BE2C (cell line): ENCODE measurements at regions not wholly inside any gene's neighbourhood (a gene's known extent, or its start where the extent isn't known, plus 50 kb on each side); places are given as distances from the start of the nearest gene placed in this dataset.

ENCODE experiments used
- DNase-seq: peaks from one replicate; pipeline ENCODE4 v3.0.0-alpha.2; 2020
- H3K27me3 ChIP-seq: fragments of 250-450 bp; sonication (Bioruptor Pico); 2 replicates; pipeline ENCODE4 v1.5.1; 2020; ENCODE audit warnings: mild to moderate bottlenecking
- H3K36me3 ChIP-seq: fragments of 250-450 bp; sonication (Bioruptor Pico); 2 replicates; pipeline ENCODE4 v1.5.1; 2020; ENCODE audit warnings: mild to moderate bottlenecking
- H3K4me1 ChIP-seq: fragments of 250-450 bp; sonication (Bioruptor Pico); 2 replicates; pipeline ENCODE4 v1.5.1; 2020
- H3K4me3 ChIP-seq: 2 replicates; pipeline ENCODE4 v1.5.1; 2011; ENCODE audit warnings: low read depth, low read length
- H3K9me3 ChIP-seq: fragments of 250-450 bp; sonication (Bioruptor Pico); 2 replicates; pipeline ENCODE4 v1.5.1; 2020
- TF ChIP-seq, protein P1 (sequence below): IDR thresholded peaks from 2 replicates; pipeline ENCODE4 v1.5.1; 2012; ENCODE audit warnings: mild to moderate bottlenecking, low read depth, low read length

GRCh38 chr3:64773137-64773536, 85.3 kb upstream of the ADAMTS9 start:
- H3K9me3 ChIP-seq, result no peaks in the 10 kb centered on the region
- no peak overlapping the region for H3K4me3 ChIP-seq
- DNase-seq, result no peak
- no peaks in the 10 kb centered on the region for H3K4me1 ChIP-seq
- H3K36me3 ChIP-seq, result no peaks in the 10 kb centered on the region
- TF ChIP-seq, protein P1, sequence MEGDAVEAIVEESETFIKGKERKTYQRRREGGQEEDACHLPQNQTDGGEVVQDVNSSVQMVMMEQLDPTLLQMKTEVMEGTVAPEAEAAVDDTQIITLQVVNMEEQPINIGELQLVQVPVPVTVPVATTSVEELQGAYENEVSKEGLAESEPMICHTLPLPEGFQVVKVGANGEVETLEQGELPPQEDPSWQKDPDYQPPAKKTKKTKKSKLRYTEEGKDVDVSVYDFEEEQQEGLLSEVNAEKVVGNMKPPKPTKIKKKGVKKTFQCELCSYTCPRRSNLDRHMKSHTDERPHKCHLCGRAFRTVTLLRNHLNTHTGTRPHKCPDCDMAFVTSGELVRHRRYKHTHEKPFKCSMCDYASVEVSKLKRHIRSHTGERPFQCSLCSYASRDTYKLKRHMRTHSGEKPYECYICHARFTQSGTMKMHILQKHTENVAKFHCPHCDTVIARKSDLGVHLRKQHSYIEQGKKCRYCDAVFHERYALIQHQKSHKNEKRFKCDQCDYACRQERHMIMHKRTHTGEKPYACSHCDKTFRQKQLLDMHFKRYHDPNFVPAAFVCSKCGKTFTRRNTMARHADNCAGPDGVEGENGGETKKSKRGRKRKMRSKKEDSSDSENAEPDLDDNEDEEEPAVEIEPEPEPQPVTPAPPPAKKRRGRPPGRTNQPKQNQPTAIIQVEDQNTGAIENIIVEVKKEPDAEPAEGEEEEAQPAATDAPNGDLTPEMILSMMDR, result no peak
- no peaks in the 10 kb centered on the region for H3K27me3 ChIP-seq

DNA sequence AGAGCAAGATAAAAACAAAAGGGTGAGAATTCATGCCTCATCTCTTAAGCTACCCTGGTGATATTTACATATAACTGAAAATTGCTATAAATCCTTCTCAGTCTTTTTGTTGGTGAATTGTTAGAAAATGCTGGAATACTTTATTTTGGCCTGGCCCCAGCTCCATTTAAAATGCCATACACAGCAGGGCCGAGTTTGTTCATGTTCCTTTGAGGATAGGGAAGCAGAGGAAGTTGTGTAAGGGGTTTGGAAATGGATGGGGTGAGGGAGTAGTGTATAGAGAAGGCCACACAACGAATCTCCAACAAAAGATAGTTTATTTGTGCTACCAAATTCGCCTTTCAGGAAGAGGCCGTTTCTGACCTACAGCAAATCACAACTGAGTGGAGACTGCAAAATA, 78.6 kb upstream of the ADAMTS9 start:
- Histone ChIP-seq H3K9me3 (no peaks in the 10 kb centered on the region), H3K4me1 (no peaks in the 10 kb centered on the region), H3K36me3 (no peaks in the 10 kb centered on the region), H3K27me3 (no peaks in the 10 kb centered on the region), H3K4me3 (no peak overlapping the region)
- TF ChIP-seq, protein P1, result no peak
- DNase-seq, result no peak

DNA sequence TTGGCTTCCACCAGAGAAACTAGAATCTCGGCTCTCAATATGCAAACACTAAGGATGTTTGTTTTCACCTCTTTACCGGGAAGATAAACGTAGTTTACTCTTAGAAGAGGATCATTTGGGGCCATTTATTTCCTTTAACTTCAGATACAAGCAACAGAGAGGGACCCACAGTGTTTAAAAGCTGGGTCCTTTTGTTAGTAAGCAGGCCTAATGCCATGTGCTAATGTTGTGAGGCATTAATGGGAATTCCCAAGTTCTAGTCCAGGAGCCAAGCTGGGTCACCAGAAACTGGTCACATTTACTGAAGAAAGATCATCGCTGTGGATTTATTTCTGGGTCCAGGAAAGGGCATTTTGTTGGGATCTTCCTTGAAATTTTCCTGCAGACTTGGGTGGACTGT, 78.1 kb upstream of the ADAMTS9 start:
- Histone ChIP-seq H3K9me3 (no peaks in the 10 kb centered on the region), H3K27me3 (no peaks in the 10 kb centered on the region), H3K4me1 (no peaks in the 10 kb centered on the region), H3K4me3 (no peak overlapping the region), H3K36me3 (no peaks in the 10 kb centered on the region)
- TF ChIP-seq, protein P1, result no peak
- no peak for DNase-seq

DNA sequence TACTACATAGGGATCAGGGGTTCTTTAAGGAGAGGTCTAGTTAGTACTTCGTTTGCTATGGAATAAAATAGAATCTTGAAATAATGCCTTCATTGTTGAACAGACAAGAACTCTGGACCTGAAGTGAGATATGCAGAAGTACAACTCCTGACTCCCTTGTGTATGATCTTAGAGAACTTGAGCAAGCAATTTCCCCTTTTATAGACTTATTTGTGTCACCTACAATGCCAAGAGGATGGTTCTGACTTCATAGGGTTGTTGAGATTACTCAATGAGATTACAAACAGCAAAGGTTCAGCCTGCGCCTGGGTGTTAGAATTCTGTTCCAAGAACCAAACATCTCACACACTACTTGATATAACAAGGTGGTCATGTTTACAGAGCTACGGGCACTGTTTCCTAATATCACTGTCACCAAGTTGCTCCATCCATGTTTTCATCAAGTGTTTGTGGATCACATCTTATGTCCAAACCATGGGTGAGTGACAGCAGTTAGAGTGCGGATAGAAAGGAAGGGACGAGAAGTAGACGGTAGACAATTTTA, 76.7 kb upstream of the ADAMTS9 start:
- DNase-seq, result no peak
- TF ChIP-seq, protein P1, result no peak
- peaks cover 5% of the 10 kb centered on the region; the same call in 1 of the 2 replicates for H3K4me1 ChIP-seq
- no peaks in the 10 kb centered on the region for H3K27me3 ChIP-seq
- H3K9me3 ChIP-seq, result no peaks in the 10 kb centered on the region
- no peaks in the 10 kb centered on the region for H3K36me3 ChIP-seq
- H3K4me3 ChIP-seq, result no peak overlapping the region

- H3K4me1 ChIP-seq, result peaks cover 5% of the 10 kb centered on the region; the same call in 1 of the 2 replicates
- TF ChIP-seq, protein P1, result no peak
These were observed 76.2 kb upstream of the ADAMTS9 start for GRCh38 chr3:64763980-64764379.

DNA sequence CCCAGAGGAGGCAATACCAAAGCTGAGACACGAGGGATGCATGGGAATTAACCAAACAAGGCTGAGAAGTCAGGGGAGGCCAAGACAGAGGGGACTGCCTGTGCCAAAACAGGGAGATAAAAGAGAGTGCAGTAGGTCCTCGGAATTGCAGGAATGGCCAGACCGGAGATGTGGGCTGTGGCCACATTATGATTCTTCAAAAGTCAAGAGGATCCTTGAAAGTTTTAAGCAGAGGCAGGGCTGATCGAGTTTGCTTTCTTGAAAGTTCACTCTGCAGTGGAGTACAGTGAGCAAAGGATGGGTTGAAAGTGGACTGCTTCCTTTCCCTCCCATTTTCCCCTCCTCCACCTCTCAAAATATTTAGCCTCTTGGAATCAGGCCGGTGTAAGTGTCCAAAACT, 73.9 kb upstream of the ADAMTS9 start:
- Histone ChIP-seq H3K27me3 (no peaks in the 10 kb centered on the region), H3K4me3 (no peak overlapping the region), H3K4me1 (peaks cover 7% of the 10 kb centered on the region; the same call in 1 of the 2 replicates), H3K9me3 (no peaks in the 10 kb centered on the region), H3K36me3 (no peaks in the 10 kb centered on the region)
- TF ChIP-seq, protein P1, result no peak
- no peak for DNase-seq

More at GRCh38 chr3:64763980-64764379, 76.2 kb upstream of the ADAMTS9 start:
- no peaks in the 10 kb centered on the region for H3K27me3 ChIP-seq
- no peaks in the 10 kb centered on the region for H3K9me3 ChIP-seq
- DNase-seq, result no peak
- no peaks in the 10 kb centered on the region for H3K36me3 ChIP-seq
- no peak overlapping the region for H3K4me3 ChIP-seq
